HCT116 (cell line): ENCODE measurements at regions not wholly inside any gene's neighbourhood (a gene's known extent, or its start where the extent isn't known, plus 50 kb on each side); places are given as distances from the start of the nearest gene placed in this dataset.

ENCODE experiments used
- EZH2 ChIP-seq: fragments of 200-600 bp; sonication (generic); IDR thresholded peaks from 2 replicates; pipeline ENCODE4 v1.6.1; 2017; ENCODE audit warnings: antibody characterized with exemption, mixed run types
- JUND ChIP-seq: IDR thresholded peaks from 2 replicates; pipeline ENCODE4 v1.6.1; 2012
- SIN3A ChIP-seq: IDR thresholded peaks from 2 replicates; pipeline ENCODE4 v1.6.1; 2012; ENCODE audit warnings: low read depth
- TF ChIP-seq, protein P1 (sequence below), 3 experiments: fragments of 200-600 bp in 1 of 3; sonication (generic) in 1 of 3; IDR thresholded peaks in 2 of 3; conservative IDR thresholded peaks in 1 of 3; 2 replicates each; pipeline ENCODE4 v1.5.1; 2012 to 2017; ENCODE audit warnings: low read depth in 2 of 3, low read length in 2 of 3, antibody characterized with exemption in 1 of 3, borderline replicate concordance in 1 of 3, control low read depth in 1 of 3, mild to moderate bottlenecking in 1 of 3, mixed read lengths in 1 of 3, mixed run types in 1 of 3, moderate library complexity in 1 of 3; ENCODE audit not compliant: insufficient read depth in 1 of 3
- TF ChIP-seq, protein P2 (sequence below): IDR thresholded peaks from 2 replicates; pipeline ENCODE4 v1.6.1; 2011; ENCODE audit warnings: mild to moderate bottlenecking, low read length, moderate library complexity; ENCODE audit not compliant: insufficient replicate concordance; ENCODE audit errors: extremely low read depth

DNA sequence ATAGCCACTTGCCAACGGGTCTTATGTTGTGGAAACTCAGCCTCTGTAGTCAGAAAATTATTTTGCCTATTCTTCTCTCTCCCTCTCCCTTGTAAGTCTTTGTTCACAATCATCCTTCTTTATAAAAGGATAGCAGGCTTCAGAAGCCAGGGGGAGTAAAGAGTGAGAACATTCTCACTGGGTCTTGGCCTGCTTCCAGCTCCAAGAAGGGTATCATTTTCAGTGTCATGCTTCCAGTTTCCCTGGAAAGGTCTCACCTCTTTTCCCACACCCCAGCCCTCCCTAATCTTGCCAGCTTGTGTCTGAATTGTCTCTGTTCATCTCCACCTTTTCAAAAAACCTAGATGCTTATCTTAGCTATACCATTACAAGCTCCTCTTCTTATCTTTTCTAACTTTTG, 346.2 kb upstream of the LRRC7 start:
- TF ChIP-seq, protein P1, sequence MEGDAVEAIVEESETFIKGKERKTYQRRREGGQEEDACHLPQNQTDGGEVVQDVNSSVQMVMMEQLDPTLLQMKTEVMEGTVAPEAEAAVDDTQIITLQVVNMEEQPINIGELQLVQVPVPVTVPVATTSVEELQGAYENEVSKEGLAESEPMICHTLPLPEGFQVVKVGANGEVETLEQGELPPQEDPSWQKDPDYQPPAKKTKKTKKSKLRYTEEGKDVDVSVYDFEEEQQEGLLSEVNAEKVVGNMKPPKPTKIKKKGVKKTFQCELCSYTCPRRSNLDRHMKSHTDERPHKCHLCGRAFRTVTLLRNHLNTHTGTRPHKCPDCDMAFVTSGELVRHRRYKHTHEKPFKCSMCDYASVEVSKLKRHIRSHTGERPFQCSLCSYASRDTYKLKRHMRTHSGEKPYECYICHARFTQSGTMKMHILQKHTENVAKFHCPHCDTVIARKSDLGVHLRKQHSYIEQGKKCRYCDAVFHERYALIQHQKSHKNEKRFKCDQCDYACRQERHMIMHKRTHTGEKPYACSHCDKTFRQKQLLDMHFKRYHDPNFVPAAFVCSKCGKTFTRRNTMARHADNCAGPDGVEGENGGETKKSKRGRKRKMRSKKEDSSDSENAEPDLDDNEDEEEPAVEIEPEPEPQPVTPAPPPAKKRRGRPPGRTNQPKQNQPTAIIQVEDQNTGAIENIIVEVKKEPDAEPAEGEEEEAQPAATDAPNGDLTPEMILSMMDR (IDR thresholded peaks at IDR 0.05 in 2 of 3, conservative IDR thresholded peaks at IDR 0.05 in 1 of 3; ENCODE audit: borderline replicate concordance in 1 of 3, insufficient read depth in 1 of 3, low read depth in 2 of 3, low read length in 2 of 3) = no peak
- TF ChIP-seq SIN3A = no peak
- TF ChIP-seq, protein P2, sequence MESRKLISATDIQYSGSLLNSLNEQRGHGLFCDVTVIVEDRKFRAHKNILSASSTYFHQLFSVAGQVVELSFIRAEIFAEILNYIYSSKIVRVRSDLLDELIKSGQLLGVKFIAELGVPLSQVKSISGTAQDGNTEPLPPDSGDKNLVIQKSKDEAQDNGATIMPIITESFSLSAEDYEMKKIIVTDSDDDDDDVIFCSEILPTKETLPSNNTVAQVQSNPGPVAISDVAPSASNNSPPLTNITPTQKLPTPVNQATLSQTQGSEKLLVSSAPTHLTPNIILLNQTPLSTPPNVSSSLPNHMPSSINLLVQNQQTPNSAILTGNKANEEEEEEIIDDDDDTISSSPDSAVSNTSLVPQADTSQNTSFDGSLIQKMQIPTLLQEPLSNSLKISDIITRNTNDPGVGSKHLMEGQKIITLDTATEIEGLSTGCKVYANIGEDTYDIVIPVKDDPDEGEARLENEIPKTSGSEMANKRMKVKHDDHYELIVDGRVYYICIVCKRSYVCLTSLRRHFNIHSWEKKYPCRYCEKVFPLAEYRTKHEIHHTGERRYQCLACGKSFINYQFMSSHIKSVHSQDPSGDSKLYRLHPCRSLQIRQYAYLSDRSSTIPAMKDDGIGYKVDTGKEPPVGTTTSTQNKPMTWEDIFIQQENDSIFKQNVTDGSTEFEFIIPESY = no peak
- TF ChIP-seq EZH2 = no peak
- no peak for TF ChIP-seq JUND
